Liver (tissue), 8 donors: ENCODE measurements at regions not wholly inside any gene's neighbourhood (a gene's known extent, or its start where the extent isn't known, plus 50 kb on each side); places are given as distances from the start of the nearest gene placed in this dataset.

Source experiments
- DNase-seq: peaks from one replicate; pipeline ENCODE4 v3.0.0-alpha.2; 2017; ENCODE audit warnings: low spot score
- H3K27ac ChIP-seq, 2 donors: one replicate each; pipeline ENCODE4 v1.7.0; 2013; ENCODE audit warnings: inconsistent platforms in 2 of 2, low read length in 2 of 2, control low read depth in 1 of 2, low read depth in 1 of 2, mild to moderate bottlenecking in 1 of 2
- H3K27me3 ChIP-seq, 4 donors: one replicate each; pipeline versions ENCODE4 v1.6.1 to v1.7.0; 2013; ENCODE audit warnings: low read length in 3 of 4, inconsistent platforms in 1 of 4, mild to moderate bottlenecking in 1 of 4, moderate library complexity in 1 of 4; ENCODE audit not compliant: control insufficient read depth in 4 of 4, insufficient read depth in 4 of 4
- H3K36me3 ChIP-seq, 4 donors: one replicate each; pipeline versions ENCODE4 v1.6.1 to v1.7.0; 2013; ENCODE audit warnings: low read length in 3 of 4, mild to moderate bottlenecking in 3 of 4, low read depth in 1 of 4, moderate library complexity in 1 of 4; ENCODE audit not compliant: control insufficient read depth in 4 of 4, insufficient read depth in 3 of 4
- H3K4me1 ChIP-seq, 4 donors: one replicate each; pipeline versions ENCODE4 v1.6.1 to v1.7.0; 2013; ENCODE audit warnings: low read length in 3 of 4, mild to moderate bottlenecking in 3 of 4, moderate library complexity in 1 of 4; ENCODE audit not compliant: control insufficient read depth in 4 of 4, insufficient read depth in 4 of 4
- H3K4me3 ChIP-seq, 3 donors: one replicate each; pipeline versions ENCODE4 v1.6.1 to v1.7.0; 2013; ENCODE audit warnings: low read length in 3 of 3, control low read depth in 1 of 3, low read depth in 1 of 3, mild to moderate bottlenecking in 1 of 3
- H3K9ac ChIP-seq, 2 donors: one replicate each; pipeline ENCODE4 v1.7.0; 2013; ENCODE audit warnings: low read length in 2 of 2, mild to moderate bottlenecking in 2 of 2, moderate library complexity in 2 of 2, control low read depth in 1 of 2, low read depth in 1 of 2
- H3K9me3 ChIP-seq, 4 donors: one replicate each; pipeline versions ENCODE4 v1.6.1 to v1.7.0; 2013; ENCODE audit warnings: low read length in 3 of 4; ENCODE audit not compliant: control insufficient read depth in 4 of 4
- ATF3 ChIP-seq: IDR thresholded peaks from 2 replicates; pipeline ENCODE4 v1.6.1; 2016; ENCODE audit warnings: antibody characterized with exemption
- CTCF ChIP-seq: fragments of 150-350 bp; IDR thresholded peaks from 2 replicates; pipeline ENCODE4 v1.5.1; 2017; ENCODE audit warnings: improper control_type of control experiment, low read depth, low read length; ENCODE audit not compliant: missing input control
- EGR1 ChIP-seq, 2 donors: IDR thresholded peaks; 2 replicates each; pipeline ENCODE4 v1.6.1; 2016 to 2018; ENCODE audit warnings: antibody characterized with exemption in 2 of 2, low read depth in 2 of 2
- FOXA2 ChIP-seq: IDR thresholded peaks from 2 replicates; pipeline ENCODE4 v1.6.1; 2016; ENCODE audit warnings: antibody characterized with exemption
- GABPA ChIP-seq, 2 donors: IDR thresholded peaks in 1 of 2; conservative IDR thresholded peaks in 1 of 2; 2 replicates each; pipeline ENCODE4 v1.6.1; 2016; ENCODE audit warnings: antibody characterized with exemption in 2 of 2, mild to moderate bottlenecking in 1 of 2, moderate library complexity in 1 of 2
- HNF4A ChIP-seq, 2 donors: conservative IDR thresholded peaks; 2 replicates each; pipeline ENCODE4 v1.6.1; 2016; ENCODE audit warnings: antibody characterized with exemption in 2 of 2, mild to moderate bottlenecking in 2 of 2
- HNF4G ChIP-seq: IDR thresholded peaks from 2 replicates; pipeline ENCODE4 v1.6.1; 2016; ENCODE audit warnings: antibody characterized with exemption
- JUND ChIP-seq, 2 donors: IDR thresholded peaks; 2 replicates each; pipeline ENCODE4 v1.6.1; 2016; ENCODE audit warnings: antibody characterized with exemption in 2 of 2
- MAX ChIP-seq: IDR thresholded peaks from 2 replicates; pipeline ENCODE4 v1.6.1; 2016; ENCODE audit warnings: antibody characterized with exemption
- NR2F2 ChIP-seq: IDR thresholded peaks from 2 replicates; pipeline ENCODE4 v1.6.1; 2016; ENCODE audit warnings: antibody characterized with exemption
- RAD21 ChIP-seq, 2 donors: IDR thresholded peaks; 2 replicates each; pipeline ENCODE4 v1.6.1; 2016; ENCODE audit warnings: antibody characterized with exemption in 2 of 2, mild to moderate bottlenecking in 2 of 2
- RXRA ChIP-seq, 2 donors: IDR thresholded peaks; 2 replicates each; pipeline ENCODE4 v1.6.1; 2017 to 2018; ENCODE audit warnings: antibody characterized with exemption in 2 of 2, mild to moderate bottlenecking in 1 of 2
- SP1 ChIP-seq: IDR thresholded peaks from 2 replicates; pipeline ENCODE4 v1.6.1; 2018; ENCODE audit warnings: antibody characterized with exemption, mild to moderate bottlenecking
- TAF1 ChIP-seq: conservative IDR thresholded peaks from 2 replicates; pipeline ENCODE4 v1.6.1; 2016; ENCODE audit warnings: antibody characterized with exemption, mild to moderate bottlenecking
- YY1 ChIP-seq: IDR thresholded peaks from 2 replicates; pipeline ENCODE4 v1.6.1; 2016; ENCODE audit warnings: antibody characterized with exemption, mild to moderate bottlenecking
- ZBTB33 ChIP-seq: IDR thresholded peaks from 2 replicates; pipeline ENCODE4 v1.6.1; 2016; ENCODE audit warnings: antibody characterized with exemption
- WGBS: extraction: QIAGEN DNeasy Blood & Tissue Kit; methylation state at CpG from one replicate; pipeline ENCODE4 v1.1.7; 2013; 5-methylcytosine and 5-hydroxymethylcytosine counted together
- donor health status: healthy.
- donor health status: healthy.
- donor health status: healthy.
- donor health status: healthy.
- donor health status: healthy.

GRCh38 chr3:194986208-194987043, 284.5 kb downstream of the XXYLT1 start:
- no peak overlapping the region for H3K4me3 ChIP-seq
- DNase-seq: no peak

GRCh38 chr3:194987571-194988494, 283.1 kb downstream of the XXYLT1 start:
- Histone ChIP-seq H3K9ac (no peak overlapping the region), H3K27me3 (no peaks in the 10 kb centered on the region), H3K4me3 (no peak overlapping the region), H3K9me3 (no peaks in the 10 kb centered on the region), H3K36me3 (no peaks in the 10 kb centered on the region), H3K27ac (no peak overlapping the region), H3K4me1 (peaks cover 4 to 13% (median 9%) of the 10 kb centered on the region in 4 donors)
- no peak for DNase-seq
- 88% methylated on average over 21 of the region's 21 CpGs for WGBS
- TF ChIP-seq JUND (IDR thresholded peaks at IDR 0.05) (no peak), CTCF (no peak), RXRA (IDR thresholded peaks at IDR 0.05) (no peak), EGR1 (IDR thresholded peaks at IDR 0.05; ENCODE audit: low read depth in 2 of 2) (no peak), HNF4A (conservative IDR thresholded peaks at IDR 0.05) (no peak), HNF4G (no peak), GABPA (IDR thresholded peaks at IDR 0.05 in 1 of 2, conservative IDR thresholded peaks at IDR 0.05 in 1 of 2) (no peak), NR2F2 (no peak), TAF1 (no peak), FOXA2 (no peak), ATF3 (no peak), SP1 (no peak), ZBTB33 (no peak), YY1 (no peak), RAD21 (IDR thresholded peaks at IDR 0.05) (no peak), MAX (no peak)

More at GRCh38 chr3:194986208-194987043, 284.5 kb downstream of the XXYLT1 start:
- Histone ChIP-seq H3K4me1 (peaks cover 4 to 13% (median 9%) of the 10 kb centered on the region in 4 donors), H3K9me3 (peaks cover 0 to 3% (median 2%) of the 10 kb centered on the region in 4 donors), H3K27ac (no peak overlapping the region), H3K36me3 (no peaks in the 10 kb centered on the region), H3K27me3 (no peaks in the 10 kb centered on the region), H3K9ac (no peak overlapping the region)
- 87% methylated on average over 17 of the region's 17 CpGs for WGBS
- TF ChIP-seq ATF3 (no peak), ZBTB33 (no peak), HNF4A (conservative IDR thresholded peaks at IDR 0.05) (no peak), NR2F2 (no peak), MAX (no peak), FOXA2 (no peak)
